Upper lobe of left lung (tissue), 4 donors: ENCODE measurements at regions not wholly inside any gene's neighbourhood (a gene's known extent, or its start where the extent isn't known, plus 50 kb on each side); places are given as distances from the start of the nearest gene placed in this dataset.

Experiments
- POLR2A ChIP-seq, 4 donors: fragments of 450-650 bp; IDR thresholded peaks; one replicate each; pipeline ENCODE4 v1.5.1; 2016 to 2017; ENCODE audit warnings: antibody characterized with exemption in 4 of 4, mild to moderate bottlenecking in 2 of 4
- POLR2AphosphoS5 ChIP-seq, 2 donors: sonication (generic); formaldehyde crosslinking; IDR thresholded peaks; one replicate each; pipeline ENCODE4 v1.5.1; 2017; ENCODE audit warnings: antibody characterized with exemption in 2 of 2
- TF ChIP-seq, protein P1 (sequence below), 6 experiments: fragments of 450-650 bp in 4 of 6; fragments of 200-600 bp in 2 of 6; sonication (generic) in 2 of 6; IDR thresholded peaks; one replicate each; pipeline ENCODE4 v1.5.1; 2016 to 2019; ENCODE audit warnings: antibody characterized with exemption in 6 of 6

DNA sequence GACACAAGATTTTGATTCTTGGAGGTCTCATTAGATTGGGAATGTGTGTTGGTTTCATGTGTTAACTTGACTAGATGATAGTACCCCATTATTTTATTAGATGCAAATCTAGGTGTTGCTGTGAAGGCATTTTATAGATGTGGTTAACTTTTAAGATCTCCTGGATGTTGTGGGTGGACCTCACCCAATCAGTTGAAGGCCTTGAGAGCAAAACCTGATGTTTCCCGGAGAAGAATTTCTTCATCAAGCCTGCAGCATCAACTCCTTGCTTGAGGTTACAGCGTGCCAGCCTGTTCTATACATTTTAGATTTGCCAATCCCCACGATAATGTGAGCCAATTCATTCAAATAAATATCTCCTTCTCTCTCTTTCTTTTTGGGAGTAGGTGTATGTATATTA lies 66.8 kb upstream of the EXOC2 start:
- TF ChIP-seq, protein P1, sequence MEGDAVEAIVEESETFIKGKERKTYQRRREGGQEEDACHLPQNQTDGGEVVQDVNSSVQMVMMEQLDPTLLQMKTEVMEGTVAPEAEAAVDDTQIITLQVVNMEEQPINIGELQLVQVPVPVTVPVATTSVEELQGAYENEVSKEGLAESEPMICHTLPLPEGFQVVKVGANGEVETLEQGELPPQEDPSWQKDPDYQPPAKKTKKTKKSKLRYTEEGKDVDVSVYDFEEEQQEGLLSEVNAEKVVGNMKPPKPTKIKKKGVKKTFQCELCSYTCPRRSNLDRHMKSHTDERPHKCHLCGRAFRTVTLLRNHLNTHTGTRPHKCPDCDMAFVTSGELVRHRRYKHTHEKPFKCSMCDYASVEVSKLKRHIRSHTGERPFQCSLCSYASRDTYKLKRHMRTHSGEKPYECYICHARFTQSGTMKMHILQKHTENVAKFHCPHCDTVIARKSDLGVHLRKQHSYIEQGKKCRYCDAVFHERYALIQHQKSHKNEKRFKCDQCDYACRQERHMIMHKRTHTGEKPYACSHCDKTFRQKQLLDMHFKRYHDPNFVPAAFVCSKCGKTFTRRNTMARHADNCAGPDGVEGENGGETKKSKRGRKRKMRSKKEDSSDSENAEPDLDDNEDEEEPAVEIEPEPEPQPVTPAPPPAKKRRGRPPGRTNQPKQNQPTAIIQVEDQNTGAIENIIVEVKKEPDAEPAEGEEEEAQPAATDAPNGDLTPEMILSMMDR (IDR thresholded peaks at IDR 0.05) = no peak
- TF ChIP-seq POLR2A (IDR thresholded peaks at IDR 0.05) = no peak
- TF ChIP-seq POLR2AphosphoS5 (IDR thresholded peaks at IDR 0.05) = no peak
